Omental fat pad (tissue), 3 donors: ENCODE measurements at regions not wholly inside any gene's neighbourhood (a gene's known extent, or its start where the extent isn't known, plus 50 kb on each side); places are given as distances from the start of the nearest gene placed in this dataset.
"Not testable (repeated sequence)": the region's sequence is repeated elsewhere in the genome, so short reads cannot be mapped to it uniquely, and the experiment has no call there.

Experiments
- ATAC-seq: fragments of 150-250 bp; one replicate; pipeline ENCODE4 v1.9.1; 2016; ENCODE audit warnings: mild to moderate bottlenecking, moderate library complexity; ENCODE audit not compliant: low FRiP score
- DNase-seq: peaks from one replicate; pipeline ENCODE4 v3.0.0-alpha.2; 2019; ENCODE audit warnings: low spot score
- CTCF ChIP-seq, 3 donors: fragments of 450-650 bp; IDR thresholded peaks; one replicate each; pipeline ENCODE4 v1.5.1; 2016 to 2017; ENCODE audit warnings: antibody characterized with exemption in 3 of 3, mild to moderate bottlenecking in 3 of 3, moderate library complexity in 2 of 3

- ATAC-seq (no peak), DNase-seq (no peak)
- TF ChIP-seq CTCF (IDR thresholded peaks at IDR 0.05) = no peak
Measured at GRCh38 chr13:67515895-67516294, 285.8 kb upstream of the PCDH9 start.

- DNase-seq = no peak
- no peak for ATAC-seq
- no peak for TF ChIP-seq CTCF (IDR thresholded peaks at IDR 0.05)
Measured at GRCh38 chr13:67509018-67509417, 278.9 kb upstream of the PCDH9 start.

- ATAC-seq, DNase-seq: not testable (repeated sequence)
Measured at GRCh38 chr13:67508275-67508674, 278.1 kb upstream of the PCDH9 start.

GRCh38 chr13:67506407-67506806 is 276.3 kb upstream of the PCDH9 start:
- DNase-seq (no peak), ATAC-seq (no peak)
- TF ChIP-seq CTCF (IDR thresholded peaks at IDR 0.05) = no peak

GRCh38 chr13:67505376-67505775 is 275.2 kb upstream of the PCDH9 start:
- DNase-seq (no peak), ATAC-seq (no peak)
- no peak for TF ChIP-seq CTCF (IDR thresholded peaks at IDR 0.05)

GRCh38 chr13:67498948-67499347 is 268.8 kb upstream of the PCDH9 start:
- ATAC-seq (no peak), DNase-seq (no peak)
- no peak for TF ChIP-seq CTCF (IDR thresholded peaks at IDR 0.05)

GRCh38 chr13:67493835-67494234 is 263.7 kb upstream of the PCDH9 start:
- TF ChIP-seq CTCF (IDR thresholded peaks at IDR 0.05) = no peak
- no peak for DNase-seq
- no peak for ATAC-seq

GRCh38 chr13:67489016-67489415 is 258.9 kb upstream of the PCDH9 start:
- TF ChIP-seq CTCF (IDR thresholded peaks at IDR 0.05) = no peak
- ATAC-seq = no peak
- DNase-seq = no peak
